Prostate gland (tissue), 2 donors: ENCODE measurements at regions not wholly inside any gene's neighbourhood (a gene's known extent, or its start where the extent isn't known, plus 50 kb on each side); places are given as distances from the start of the nearest gene placed in this dataset.

Source experiments
- DNase-seq: peaks from one replicate; pipeline ENCODE4 v3.0.0-alpha.2; 2019; ENCODE audit warnings: low spot score
- H3K27ac ChIP-seq, 2 donors: fragments of 200-600 bp; sonication (generic); 2 replicates each; pipeline ENCODE4 v1.5.1; 2017 to 2019
- H3K27me3 ChIP-seq: fragments of 200-600 bp; sonication (generic); replicated peaks from 2 replicates; pipeline ENCODE4 v1.5.1; 2019; ENCODE audit not compliant: insufficient read depth
- H3K36me3 ChIP-seq, 2 donors: fragments of 200-600 bp; sonication (generic); 1 replicate in 1 of 2; 2 replicates in 1 of 2; pipeline versions ENCODE4 v1.5.1 to v1.8.1; 2017 to 2019
- H3K4me1 ChIP-seq: fragments of 200-600 bp; sonication (generic); replicated peaks from 2 replicates; pipeline ENCODE4 v1.5.1; 2019
- H3K4me3 ChIP-seq, 2 donors: fragments of 200-600 bp; sonication (generic); 2 replicates each; pipeline ENCODE4 v1.5.1; 2017 to 2019
- H3K9me3 ChIP-seq: fragments of 200-600 bp; sonication (generic); 2 replicates; pipeline ENCODE4 v1.5.1; 2017
- CTCF ChIP-seq, 4 experiments: fragments of 200-600 bp in 2 of 4; fragments of 450-650 bp in 2 of 4; sonication (generic) in 2 of 4; IDR thresholded peaks; 1 replicate in 3 of 4; 2 replicates in 1 of 4; pipeline ENCODE4 v1.5.1; 2016 to 2019; ENCODE audit warnings: antibody characterized with exemption in 4 of 4, mild to moderate bottlenecking in 2 of 4, moderate library complexity in 2 of 4
- POLR2A ChIP-seq: fragments of 450-650 bp; IDR thresholded peaks from one replicate; pipeline ENCODE4 v1.6.1; 2016; ENCODE audit warnings: antibody characterized with exemption, mild to moderate bottlenecking
- POLR2AphosphoS5 ChIP-seq: sonication (generic); formaldehyde crosslinking; IDR thresholded peaks from one replicate; pipeline ENCODE4 v1.6.1; 2017; ENCODE audit warnings: antibody characterized with exemption
- WGBS: methylation state at CpG from one replicate; pipeline ENCODE4 v1.1.5; 2018; 5-methylcytosine and 5-hydroxymethylcytosine counted together
- intact Hi-C: fragments of 100-400 bp; cut with DNase I; formaldehyde crosslinking; loops from one replicate; pipeline ENCODE4 v1.14.2; 2022

- no peaks in the 10 kb centered on the region for H3K27me3 ChIP-seq
- H3K27ac ChIP-seq: no peak overlapping the region
- DNase-seq: no peak
- no peaks in the 10 kb centered on the region for H3K36me3 ChIP-seq
- 78% methylated on average over 21 of the region's 21 CpGs for WGBS
- H3K9me3 ChIP-seq: no peaks in the 10 kb centered on the region
- no peak for TF ChIP-seq POLR2AphosphoS5
- no peak for TF ChIP-seq POLR2A
- no peak for TF ChIP-seq CTCF (IDR thresholded peaks at IDR 0.05)
- intact Hi-C loops: no loop called here
- no peak overlapping the region for H3K4me3 ChIP-seq
- H3K4me1 ChIP-seq: no peaks in the 10 kb centered on the region
These were observed 298.8 kb upstream of the IRX3 start for GRCh38 chr16:54585094-54585997.

DNA sequence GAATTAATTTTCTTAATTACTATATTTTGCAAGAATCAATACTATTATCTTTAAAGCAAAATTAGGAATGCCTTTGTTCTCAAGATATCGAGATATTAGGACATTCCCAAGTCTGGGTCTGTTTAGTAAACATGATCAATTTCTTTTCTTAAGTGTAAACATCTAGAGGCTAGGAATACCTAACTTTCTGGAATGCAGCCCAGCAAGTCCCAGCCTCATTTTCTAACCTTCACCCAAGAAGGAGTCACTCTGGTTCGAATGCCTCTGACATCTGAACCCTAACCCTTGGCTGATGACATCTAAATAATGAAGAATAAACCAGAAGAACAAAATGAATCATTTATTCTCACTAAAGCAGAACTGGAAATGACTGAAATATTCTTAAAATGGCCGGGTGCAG, 297.5 kb upstream of the IRX3 start:
- no peak for DNase-seq
- no peaks in the 10 kb centered on the region for H3K9me3 ChIP-seq
- no peaks in the 10 kb centered on the region for H3K36me3 ChIP-seq
- H3K27me3 ChIP-seq: no peaks in the 10 kb centered on the region
- H3K27ac ChIP-seq: no peak overlapping the region
- H3K4me3 ChIP-seq: no peak overlapping the region
- H3K4me1 ChIP-seq: no peaks in the 10 kb centered on the region
- TF ChIP-seq POLR2A (no peak), CTCF (IDR thresholded peaks at IDR 0.05) (no peak)
- intact Hi-C loops: no loop called here
- WGBS: 77% methylated on average over 3 of the region's 3 CpGs

- Histone ChIP-seq H3K4me3 (no peak overlapping the region), H3K4me1 (no peaks in the 10 kb centered on the region), H3K36me3 (no peaks in the 10 kb centered on the region), H3K9me3 (no peaks in the 10 kb centered on the region), H3K27me3 (no peaks in the 10 kb centered on the region), H3K27ac (no peak overlapping the region)
- TF ChIP-seq CTCF (IDR thresholded peaks at IDR 0.05) (no peak), POLR2AphosphoS5 (no peak), POLR2A (no peak)
- DNase-seq: no peak
- 76% methylated on average over 11 of the region's 11 CpGs for WGBS
- intact Hi-C loops: no loop called here
These were observed 296.2 kb upstream of the IRX3 start for GRCh38 chr16:54582631-54583250.

GRCh38 chr16:54579106-54579728, 292.6 kb upstream of the IRX3 start:
- H3K27me3 ChIP-seq: no peaks in the 10 kb centered on the region
- H3K27ac ChIP-seq: no peak overlapping the region
- WGBS: 66% methylated on average over 2 of the region's 2 CpGs
- intact Hi-C loops: no loop called here
- DNase-seq: no peak
- H3K9me3 ChIP-seq: no peaks in the 10 kb centered on the region
- TF ChIP-seq CTCF (IDR thresholded peaks at IDR 0.05) (no peak), POLR2AphosphoS5 (no peak), POLR2A (no peak)
- H3K4me1 ChIP-seq: no peaks in the 10 kb centered on the region
- H3K36me3 ChIP-seq: no peaks in the 10 kb centered on the region
- no peak overlapping the region for H3K4me3 ChIP-seq
